ENCODE measurements at regions not wholly inside any gene's neighbourhood (a gene's known extent, or its start where the extent isn't known, plus 50 kb on each side); places are given as distances from the start of the nearest gene placed in this dataset.
A peak's percentile ranks its signal among the peaks of the same experiment; 100 is the strongest.
"Not testable (repeated sequence)": the region's sequence is repeated elsewhere in the genome, so short reads cannot be mapped to it uniquely, and the experiment has no call there.

GRCh38 chr12:67543021-67543770, 105.3 kb upstream of the DYRK2 start:
- intact Hi-C loops (cut with DNase I) = no loop called here
- no peak for DNase-seq
- ATAC-seq (ENCODE audit: poor library complexity) = no peak

GRCh38 chr12:67545298-67545697, 103.2 kb upstream of the DYRK2 start:
- intact Hi-C loops (cut with DNase I) = no loop called here
- ATAC-seq (ENCODE audit: poor library complexity) (no peak), DNase-seq (no peak)

GRCh38 chr12:67546746-67547145, 101.8 kb upstream of the DYRK2 start:
- no peak for ATAC-seq (ENCODE audit: poor library complexity)
- intact Hi-C loops (cut with DNase I) = no loop called here
- no peak for DNase-seq

- intact Hi-C loops (cut with DNase I) = not testable (repeated sequence)
- ATAC-seq (ENCODE audit: poor library complexity) = peak; percentile 59
- peak; percentile 57 for DNase-seq
Measured at GRCh38 chr12:67555075-67555717, 93.3 kb upstream of the DYRK2 start.

DNA sequence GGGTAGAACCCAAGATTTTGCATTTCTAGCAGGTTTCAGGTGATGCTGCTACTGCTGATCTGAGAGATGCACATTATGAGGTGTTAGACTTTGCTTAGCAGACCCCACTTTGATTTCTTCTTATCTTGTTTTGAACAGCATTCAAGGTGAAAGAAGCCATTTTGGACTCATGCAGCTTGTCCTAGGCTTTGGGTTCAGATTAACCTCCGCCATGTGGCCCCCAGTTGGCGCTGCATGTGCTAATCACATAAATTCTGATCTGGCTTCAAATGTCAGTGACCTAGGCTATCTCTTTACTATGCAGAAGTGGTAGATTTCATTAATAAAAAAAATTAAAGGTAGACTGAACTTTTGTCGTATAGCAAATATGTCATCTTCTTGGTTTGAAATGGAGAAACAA, 89.8 kb upstream of the DYRK2 start:
- intact Hi-C loops (cut with DNase I) = no loop called here
- DNase-seq = no peak
- ATAC-seq (ENCODE audit: poor library complexity) = no peak

DNA sequence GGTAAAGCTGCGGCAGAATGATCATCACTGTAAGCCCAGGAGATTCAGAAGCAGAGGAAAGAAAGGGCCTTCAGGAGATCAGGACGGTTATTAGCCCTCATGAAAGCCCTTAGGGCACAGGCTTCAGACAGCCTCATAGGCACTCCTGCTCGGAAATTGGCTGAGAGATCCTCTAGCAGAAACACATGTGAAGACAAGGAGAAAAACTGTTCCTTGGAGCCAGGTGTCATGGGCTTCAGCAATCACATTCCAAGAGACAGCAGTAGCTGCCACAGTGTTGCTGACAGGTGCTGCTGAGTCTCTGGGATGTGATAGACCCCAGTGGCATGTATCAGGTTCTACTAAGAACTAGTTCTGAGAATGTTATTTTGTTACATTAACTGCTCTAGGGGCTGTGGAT, 88.8 kb upstream of the DYRK2 start:
- ATAC-seq (ENCODE audit: poor library complexity) (no peak), DNase-seq (no peak)
- intact Hi-C loops (cut with DNase I) = no loop called here

- ATAC-seq (ENCODE audit: poor library complexity) = no peak
- intact Hi-C loops (cut with DNase I) = no loop called here
- no peak for DNase-seq
Measured at GRCh38 chr12:67562513-67563287, 85.8 kb upstream of the DYRK2 start.

DNA sequence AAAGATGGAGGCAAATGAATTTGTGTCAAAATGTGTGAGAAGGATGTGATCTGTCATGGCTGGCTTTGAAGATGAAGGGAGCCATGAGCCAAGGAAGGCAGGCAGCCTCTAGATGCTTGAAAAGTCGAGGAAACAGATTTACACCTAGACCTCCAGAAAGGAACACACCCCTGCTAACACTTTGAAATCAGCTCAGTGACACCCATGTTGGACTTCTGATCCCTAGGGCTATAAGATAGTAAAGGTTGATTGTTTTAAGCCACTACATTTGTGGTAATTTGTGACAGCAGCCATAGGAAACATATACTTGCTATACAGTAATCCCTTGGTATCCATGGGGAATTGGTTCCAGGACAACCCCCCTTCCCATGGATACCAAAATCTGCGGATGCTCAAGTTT, 80.5 kb upstream of the DYRK2 start:
- ATAC-seq (ENCODE audit: poor library complexity) (no peak), DNase-seq (no peak)
- intact Hi-C loops (cut with DNase I) = no loop called here

DNA sequence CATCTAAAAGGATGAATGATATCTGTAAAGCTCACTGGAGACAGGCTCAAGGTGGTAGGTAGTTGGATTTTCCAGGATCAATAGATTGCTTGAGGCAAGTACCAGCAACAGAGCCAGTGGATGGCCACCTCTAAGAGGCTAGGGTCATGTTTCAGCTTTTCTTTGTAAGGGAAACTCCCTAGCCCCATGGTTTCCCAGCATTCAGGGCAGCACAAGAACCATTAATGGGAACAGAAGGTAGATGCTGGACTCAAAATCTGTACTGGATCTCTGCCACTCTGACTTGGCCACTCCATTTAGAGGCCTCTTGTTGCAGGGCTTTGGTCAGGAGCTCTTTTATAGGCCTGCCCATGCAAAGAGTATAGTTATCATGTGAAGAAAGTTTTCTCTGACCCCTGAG, 76.1 kb upstream of the DYRK2 start:
- ATAC-seq (ENCODE audit: poor library complexity) = no peak
- intact Hi-C loops (cut with DNase I) = no loop called here
- no peak for DNase-seq

GRCh38 chr12:67573566-67573965, 75.0 kb upstream of the DYRK2 start:
- intact Hi-C loops (cut with DNase I) = no loop called here
- ATAC-seq (ENCODE audit: poor library complexity) (no peak), DNase-seq (no peak)

DNA sequence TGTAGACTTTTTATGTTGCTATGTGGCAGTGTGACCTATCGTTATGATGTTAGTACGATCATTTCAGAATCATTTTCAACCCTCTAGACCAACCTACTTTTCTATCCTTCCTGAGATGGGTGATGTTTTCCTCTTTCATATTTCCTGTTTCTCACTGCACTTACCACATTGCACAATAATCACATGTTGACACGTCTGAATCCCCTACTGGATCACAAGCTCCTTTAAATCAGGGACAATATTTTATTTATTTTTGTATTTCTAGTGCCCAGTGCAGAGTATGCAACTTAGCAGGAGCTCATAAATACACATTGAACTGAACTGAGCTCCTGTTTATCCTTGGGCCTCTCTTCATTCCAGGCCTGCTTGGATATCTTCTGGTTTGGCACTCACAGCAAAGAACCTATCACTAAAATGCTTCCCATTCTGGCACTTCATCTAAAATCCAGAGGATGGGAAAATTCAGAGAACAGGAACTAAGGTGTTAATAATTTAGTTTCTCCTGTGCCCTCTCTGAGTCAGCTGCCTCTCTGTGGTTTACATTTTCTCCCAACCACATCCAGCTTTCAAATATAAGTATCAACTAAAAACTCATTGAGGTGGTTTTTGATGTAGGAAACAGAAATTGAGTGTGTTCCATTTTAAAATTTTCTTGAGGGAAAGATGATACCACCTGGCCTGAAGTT, 69.4 kb upstream of the DYRK2 start:
- DNase-seq (no peak), ATAC-seq (ENCODE audit: poor library complexity) (no peak)
- intact Hi-C loops (cut with DNase I) = no loop called here

DNA sequence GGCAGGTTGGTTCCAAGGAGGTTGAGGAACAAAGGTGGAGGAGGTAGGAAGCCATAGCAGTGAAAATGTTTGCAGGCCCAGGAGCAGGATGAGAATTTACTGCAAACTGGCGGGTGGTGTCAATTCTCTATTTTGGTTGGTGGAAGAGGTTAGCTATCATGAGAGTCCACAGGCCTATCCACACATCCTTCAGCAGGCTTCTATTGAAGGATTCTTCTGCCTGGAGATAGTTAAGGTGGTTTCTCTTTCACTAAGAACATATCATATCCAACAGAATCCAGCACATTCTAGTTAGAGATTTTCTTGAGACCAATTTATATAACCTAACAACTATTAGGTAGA, 68.9 kb upstream of the DYRK2 start:
- DNase-seq (no peak), ATAC-seq (ENCODE audit: poor library complexity) (no peak)
- intact Hi-C loops (cut with DNase I) = no loop called here

- DNase-seq (no peak), ATAC-seq (ENCODE audit: poor library complexity) (no peak)
- intact Hi-C loops (cut with DNase I) = no loop called here
Measured at GRCh38 chr12:67582238-67582834, 66.2 kb upstream of the DYRK2 start.

DNA sequence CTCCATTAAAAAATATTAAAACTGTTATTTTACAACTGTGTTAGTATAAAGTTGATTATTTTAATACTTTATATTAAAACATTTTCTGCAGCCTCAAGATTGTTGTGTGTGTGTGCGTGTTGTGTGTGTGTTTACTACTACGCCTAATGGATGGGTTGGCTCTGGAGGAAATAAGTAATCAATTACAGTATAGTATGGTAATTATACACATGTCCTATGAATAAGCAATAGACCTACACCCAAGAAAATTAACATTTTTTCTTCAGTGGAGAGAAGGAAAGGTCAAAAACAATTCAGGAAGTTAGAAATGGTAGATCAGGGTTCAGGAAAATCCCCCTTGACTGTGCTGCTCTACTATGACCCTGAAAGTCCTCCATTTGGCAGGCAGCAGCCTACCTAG, 65.7 kb upstream of the DYRK2 start:
- ATAC-seq (ENCODE audit: poor library complexity) (no peak), DNase-seq (no peak)
- intact Hi-C loops (cut with DNase I) = no loop called here

GRCh38 chr12:67586951-67587350, 61.6 kb upstream of the DYRK2 start:
- DNase-seq = no peak
- intact Hi-C loops (cut with DNase I) = no loop called here
- ATAC-seq (ENCODE audit: poor library complexity) = no peak

DNA sequence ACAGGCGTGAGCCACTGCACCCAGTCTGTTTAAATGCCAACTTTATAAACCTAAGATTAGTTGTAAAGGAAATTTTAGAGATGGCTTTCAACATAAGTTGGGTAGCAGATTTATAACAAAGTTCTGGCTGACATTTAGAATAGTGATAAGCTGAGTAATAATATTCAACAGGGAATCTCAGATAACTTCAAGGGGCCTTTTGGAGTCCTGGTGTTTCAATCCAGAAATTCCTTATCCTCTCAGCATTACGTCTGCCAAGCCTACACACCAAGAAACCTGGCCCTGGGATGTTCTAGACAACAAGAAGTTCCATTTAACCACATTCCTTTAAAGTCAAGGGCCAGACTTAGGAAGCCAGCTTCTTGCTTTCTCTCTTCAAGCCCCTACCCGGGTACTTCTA, 59.5 kb upstream of the DYRK2 start:
- intact Hi-C loops (cut with DNase I) = no loop called here
- ATAC-seq (ENCODE audit: poor library complexity) = no peak
- DNase-seq = no peak

- DNase-seq (no peak), ATAC-seq (ENCODE audit: poor library complexity) (no peak)
- intact Hi-C loops (cut with DNase I) = no loop called here
Measured at GRCh38 chr12:67590149-67590790, 58.3 kb upstream of the DYRK2 start.

DNA sequence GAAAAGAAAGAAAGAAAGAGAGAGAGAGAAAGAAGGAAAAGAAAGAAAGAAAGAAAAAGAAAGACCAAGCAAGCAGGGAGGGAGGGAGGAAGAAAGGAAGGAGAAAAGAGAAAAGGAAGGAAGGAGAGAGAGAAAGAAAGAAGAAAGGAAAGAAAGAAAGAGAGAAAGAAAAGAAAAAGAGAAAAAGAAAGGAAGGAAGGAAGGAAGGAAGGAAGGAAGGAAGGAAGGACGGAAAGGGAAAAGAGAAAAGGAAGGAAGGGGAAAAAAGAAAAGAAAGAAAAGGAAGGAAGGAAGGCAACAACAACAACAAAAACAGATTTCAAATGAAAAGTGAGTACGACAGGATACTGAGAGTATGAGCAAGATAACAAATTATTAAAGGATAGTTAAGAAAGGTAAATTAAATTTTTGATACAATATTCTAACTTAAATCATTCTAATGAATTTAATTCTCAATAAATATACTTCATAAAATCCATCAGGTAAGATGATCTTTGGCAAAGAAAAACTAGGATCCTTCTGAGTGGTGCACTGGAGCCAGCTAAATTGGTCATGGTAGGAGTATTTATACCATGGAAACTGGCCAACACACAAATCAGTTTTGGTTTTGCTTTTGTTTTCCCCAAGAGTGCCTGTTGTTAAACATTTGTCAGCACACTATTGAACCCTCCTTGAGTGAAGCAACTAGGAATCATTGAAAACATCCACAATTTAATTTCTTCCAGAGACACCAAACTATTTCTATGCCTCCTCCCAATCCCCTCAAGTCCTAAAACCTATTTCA, 56.1 kb upstream of the DYRK2 start:
- intact Hi-C loops (cut with DNase I) = no loop called here
- DNase-seq = no peak

More for the DNA sequence above, 56.1 kb upstream of the DYRK2 start:
- ATAC-seq (ENCODE audit: poor library complexity) = peak; percentile 87

Data from Right ventricle myocardium superior (tissue), 1 donor.